Fibroblast of the aortic adventitia (primary cell): ENCODE measurements at regions not wholly inside any gene's neighbourhood (a gene's known extent, or its start where the extent isn't known, plus 50 kb on each side); places are given as distances from the start of the nearest gene placed in this dataset.

Source experiments
- DNase-seq: peaks from one replicate; pipeline ENCODE4 v3.0.0-alpha.2; 2010; ENCODE audit warnings: low read depth
- H3K4me3 ChIP-seq: 2 replicates; pipeline ENCODE4 v1.5.1; 2011; ENCODE audit warnings: low read depth, mild to moderate bottlenecking, control low read depth, low read length, moderate library complexity
- CTCF ChIP-seq: IDR thresholded peaks from 2 replicates; pipeline ENCODE4 v1.5.1; 2011; ENCODE audit warnings: mild to moderate bottlenecking, low read length, control low read depth, inconsistent platforms; ENCODE audit not compliant: insufficient read depth

- no peak overlapping the region for H3K4me3 ChIP-seq
- no peak for DNase-seq
- no peak for TF ChIP-seq CTCF
Measured at GRCh38 chr4:132838244-132838643, 310.9 kb upstream of the PCDH10 start.

DNA sequence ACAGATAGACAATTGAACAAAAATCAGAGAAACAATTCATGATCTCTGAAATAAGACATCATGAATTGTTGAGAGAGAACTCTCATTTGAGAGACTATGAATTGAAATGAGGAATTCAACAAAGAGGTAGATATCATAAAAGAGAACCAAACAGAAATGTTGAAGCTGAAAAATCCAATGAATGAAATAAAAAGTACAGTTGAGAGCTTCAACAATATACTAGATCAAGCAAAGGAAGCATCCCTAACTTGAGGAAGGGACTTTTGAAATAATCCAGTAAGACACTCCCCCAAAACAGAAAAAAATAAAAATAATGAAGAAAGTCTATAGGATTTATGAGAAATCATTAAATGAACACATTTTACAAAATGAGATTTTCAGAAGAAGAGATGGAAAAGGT, 310.0 kb upstream of the PCDH10 start:
- DNase-seq = no peak
- TF ChIP-seq CTCF = no peak
- H3K4me3 ChIP-seq = no peak overlapping the region

DNA sequence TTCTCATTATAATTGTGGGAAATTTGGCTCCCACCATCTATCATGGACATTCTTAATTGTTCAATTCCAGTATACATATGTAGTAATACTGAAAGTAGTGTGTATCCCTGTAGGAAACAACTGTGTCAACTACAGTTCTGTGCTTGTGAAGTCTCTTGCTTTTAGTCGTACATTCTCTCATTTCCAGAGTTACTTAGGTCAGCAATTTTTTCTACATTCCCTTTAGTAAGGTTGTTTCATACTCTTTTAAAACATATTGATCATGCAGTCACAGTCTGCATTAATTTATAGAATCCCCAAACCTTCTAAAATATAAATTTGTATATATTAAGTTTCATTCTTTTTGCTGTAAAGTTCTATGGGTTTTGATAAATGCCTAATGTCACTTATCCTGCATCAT, 289.2 kb upstream of the PCDH10 start:
- DNase-seq = no peak
- no peak for TF ChIP-seq CTCF
- H3K4me3 ChIP-seq = no peak overlapping the region

DNA sequence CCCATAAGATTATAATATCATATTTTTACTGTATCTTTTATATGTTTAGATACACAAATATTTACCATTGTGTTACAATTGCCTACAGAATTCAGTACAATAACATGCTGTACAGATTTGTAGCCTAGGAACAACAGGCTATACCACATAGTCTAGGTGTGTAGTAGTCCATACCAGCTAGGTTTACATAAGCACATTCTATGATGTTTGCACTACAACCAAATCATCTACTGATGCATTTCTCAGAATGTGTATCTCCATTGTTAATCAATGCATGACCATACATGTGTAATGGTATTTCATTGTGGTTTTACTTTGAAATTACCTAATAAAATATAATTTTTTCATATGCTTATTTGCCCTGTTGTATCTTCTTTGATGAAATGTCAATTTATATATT, 288.1 kb upstream of the PCDH10 start:
- H3K4me3 ChIP-seq = no peak overlapping the region
- TF ChIP-seq CTCF = no peak
- DNase-seq = no peak

DNA sequence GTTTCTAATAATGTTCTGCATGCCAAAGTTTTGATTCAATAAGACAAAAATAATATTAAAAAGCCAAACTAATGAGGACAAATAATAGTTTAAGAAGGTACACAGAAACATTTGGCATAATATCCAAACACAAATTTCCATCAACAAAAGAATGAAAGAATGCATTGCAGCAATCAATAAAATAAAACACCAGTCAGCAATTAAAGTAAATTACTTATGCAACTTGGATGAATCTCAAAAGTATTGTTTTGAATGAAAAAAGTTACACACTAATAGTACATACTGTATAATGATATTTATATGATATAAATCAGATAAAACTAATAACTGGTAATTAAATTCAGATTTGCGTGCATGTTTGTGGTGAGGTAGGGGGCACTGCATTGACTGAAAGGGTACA, 285.5 kb upstream of the PCDH10 start:
- no peak for DNase-seq
- no peak overlapping the region for H3K4me3 ChIP-seq
- TF ChIP-seq CTCF = no peak

- no peak overlapping the region for H3K4me3 ChIP-seq
- no peak for TF ChIP-seq CTCF
- DNase-seq = no peak
Measured at GRCh38 chr4:132865458-132865857, 283.6 kb upstream of the PCDH10 start.

DNA sequence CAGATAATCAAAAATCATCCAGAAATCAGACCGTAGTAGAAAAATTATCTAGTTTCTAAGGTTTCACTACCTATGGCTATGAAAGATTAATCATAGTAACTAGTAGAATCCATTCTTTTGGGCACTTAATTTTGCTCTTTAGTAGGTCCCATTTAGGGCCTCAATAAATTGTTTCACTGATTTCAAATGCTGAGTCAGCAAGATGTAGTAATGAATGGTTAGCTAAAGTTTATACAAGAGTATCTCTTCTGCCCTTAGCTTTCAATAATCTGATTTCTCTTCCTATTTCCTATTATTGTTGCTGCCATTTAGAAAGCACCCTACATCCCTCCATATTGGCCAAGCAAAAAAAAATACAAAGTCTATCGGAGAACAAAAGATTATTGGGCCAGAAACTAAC, 283.2 kb upstream of the PCDH10 start:
- no peak overlapping the region for H3K4me3 ChIP-seq
- no peak for TF ChIP-seq CTCF
- DNase-seq = no peak
